ENCODE measurements at regions not wholly inside any gene's neighbourhood (a gene's known extent, or its start where the extent isn't known, plus 50 kb on each side); places are given as distances from the start of the nearest gene placed in this dataset.

- no peak for TF ChIP-seq POLR2A (IDR thresholded peaks at IDR 0.05)
- no peak for TF ChIP-seq EP300 (IDR thresholded peaks at IDR 0.05)
- TF ChIP-seq CTCF (IDR thresholded peaks at IDR 0.05): no peak
- DNase-seq: no peak
- no peaks in the 10 kb centered on the region for H3K36me3 ChIP-seq
- no peak overlapping the region for H3K4me3 ChIP-seq
- intact Hi-C loops (cut with DNase I): no loop called here
- no peaks in the 10 kb centered on the region for H3K9me3 ChIP-seq
- H3K27me3 ChIP-seq: no peaks in the 10 kb centered on the region
- WGBS, 3 donors: 46 to 100% (median 96%) methylated on average over 1 of the region's 1 CpG
- no peak overlapping the region for H3K27ac ChIP-seq
- peaks cover 13% of the 10 kb centered on the region for H3K4me1 ChIP-seq (ENCODE audit: insufficient read depth)
These were observed 232.1 kb upstream of the ADAMTS9 start for GRCh38 chr3:64919934-64920333.

DNA sequence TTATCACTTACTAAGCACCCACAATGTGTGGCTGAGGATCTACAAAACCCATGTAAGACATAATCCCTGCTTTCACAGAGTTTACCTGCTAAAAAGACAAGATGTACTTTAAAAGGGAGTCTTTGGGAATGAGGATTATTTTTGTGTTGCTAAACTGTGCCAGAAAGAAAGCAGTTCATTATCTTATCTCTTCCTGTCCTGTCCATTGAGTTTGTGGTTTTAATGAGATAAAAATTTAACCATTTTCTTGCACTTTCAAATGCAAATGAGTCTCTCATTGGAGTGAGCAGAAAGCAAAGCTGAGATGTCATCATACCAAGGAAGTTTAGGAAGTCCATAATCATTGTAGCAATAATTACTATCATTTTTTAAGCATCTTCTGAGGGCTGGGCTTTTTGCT, 231.2 kb upstream of the ADAMTS9 start:
- Histone ChIP-seq H3K4me1 (ENCODE audit: insufficient read depth) (peaks cover 13% of the 10 kb centered on the region), H3K27me3 (no peaks in the 10 kb centered on the region), H3K4me3 (no peak overlapping the region), H3K9me3 (no peaks in the 10 kb centered on the region), H3K27ac (no peak overlapping the region), H3K36me3 (no peaks in the 10 kb centered on the region)
- TF ChIP-seq CTCF (IDR thresholded peaks at IDR 0.05) (no peak), EP300 (IDR thresholded peaks at IDR 0.05) (no peak), POLR2A (IDR thresholded peaks at IDR 0.05) (no peak)
- intact Hi-C loops (cut with DNase I): no loop called here
- no peak for DNase-seq

GRCh38 chr3:64917914-64918453, 230.2 kb upstream of the ADAMTS9 start:
- DNase-seq: no peak
- H3K27me3 ChIP-seq: no peaks in the 10 kb centered on the region
- H3K27ac ChIP-seq: no peak overlapping the region
- TF ChIP-seq EP300 (IDR thresholded peaks at IDR 0.05) (no peak), CTCF (IDR thresholded peaks at IDR 0.05) (no peak), POLR2A (IDR thresholded peaks at IDR 0.05) (no peak)
- H3K36me3 ChIP-seq: no peaks in the 10 kb centered on the region
- H3K9me3 ChIP-seq: no peaks in the 10 kb centered on the region
- intact Hi-C loops (cut with DNase I): no loop called here
- 86 to 98% (median 94%) methylated on average over 1 of the region's 1 CpG for WGBS, 3 donors
- H3K4me1 ChIP-seq (ENCODE audit: insufficient read depth): peaks cover 12% of the 10 kb centered on the region
- no peak overlapping the region for H3K4me3 ChIP-seq

- intact Hi-C loops (cut with DNase I): no loop called here
- TF ChIP-seq EP300 (IDR thresholded peaks at IDR 0.05): no peak
- TF ChIP-seq POLR2A (IDR thresholded peaks at IDR 0.05): no peak
- TF ChIP-seq CTCF (IDR thresholded peaks at IDR 0.05): no peak
- H3K27me3 ChIP-seq: no peaks in the 10 kb centered on the region
- H3K4me3 ChIP-seq: no peak overlapping the region
- DNase-seq: no peak
- no peaks in the 10 kb centered on the region for H3K36me3 ChIP-seq
- WGBS, 3 donors: 61 to 64% (median 63%) methylated on average over 4 of the region's 4 CpGs
- H3K27ac ChIP-seq: no peak overlapping the region
- no peaks in the 10 kb centered on the region for H3K9me3 ChIP-seq
- H3K4me1 ChIP-seq (ENCODE audit: insufficient read depth): peaks cover 12% of the 10 kb centered on the region
These were observed 229.1 kb upstream of the ADAMTS9 start for GRCh38 chr3:64916937-64917336.

Measured in ovary (tissue), 7 donors.